ENCODE measurements at regions not wholly inside any gene's neighbourhood (a gene's known extent, or its start where the extent isn't known, plus 50 kb on each side); places are given as distances from the start of the nearest gene placed in this dataset.

DNA sequence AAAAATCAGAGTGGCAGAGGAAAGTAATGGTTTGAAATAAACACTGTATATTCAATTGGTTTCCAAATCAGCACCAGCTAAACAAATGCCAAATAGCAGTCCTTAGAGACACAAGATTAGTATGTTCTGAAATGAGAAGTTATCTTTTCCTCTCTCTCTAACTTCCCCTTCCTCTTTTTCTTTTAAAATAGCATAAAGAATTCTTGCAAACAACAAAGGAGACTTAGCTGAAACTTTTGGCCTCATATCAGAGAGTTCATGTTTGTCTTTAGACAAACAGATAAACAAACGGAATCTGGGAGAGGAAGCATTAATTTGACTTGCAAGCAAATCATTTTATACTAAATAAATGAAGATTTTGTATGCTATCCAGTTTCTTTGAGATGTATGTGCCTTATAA is 399.0 kb downstream of the GBA3 start:
- Histone ChIP-seq H3K4me3 (ENCODE audit: low read length) (no peak overlapping the region), H3K4me1 (ENCODE audit: insufficient read depth, low read length) (peaks cover 3% of the 10 kb centered on the region), H3F3A (ENCODE audit: low read length, unreplicated experiment) (no peaks in the 10 kb centered on the region), H3K27me3 (ENCODE audit: low read length) (no peaks in the 10 kb centered on the region), H3K36me3 (ENCODE audit: low read depth, low read length) (no peaks in the 10 kb centered on the region), H3K9me2 (replicated peaks; ENCODE audit: low read length) (no peaks in the 10 kb centered on the region), H2AFZ (ENCODE audit: low read length) (no peak overlapping the region), H4K20me1 (ENCODE audit: low read length) (no peaks in the 10 kb centered on the region), H3K79me2 (ENCODE audit: low read length) (no peaks in the 10 kb centered on the region), H3K9me3 (ENCODE audit: low read length) (peaks cover 9% of the 10 kb centered on the region), H3K4me2 (ENCODE audit: low read length) (no peak overlapping the region), H3K9ac (ENCODE audit: low read length) (no peak overlapping the region), H3K27ac (ENCODE audit: low read length) (no peak overlapping the region)
- DNase-seq (no peak), ATAC-seq (no peak)
- TF ChIP-seq EZH2 (IDR thresholded peaks at IDR 0.05; ENCODE audit: low read length, unreplicated experiment) (no peak), EZH2phosphoT487 (IDR thresholded peaks at IDR 0.05; ENCODE audit: borderline replicate concordance, low read length) (no peak)
- TF ChIP-seq, protein P1, sequence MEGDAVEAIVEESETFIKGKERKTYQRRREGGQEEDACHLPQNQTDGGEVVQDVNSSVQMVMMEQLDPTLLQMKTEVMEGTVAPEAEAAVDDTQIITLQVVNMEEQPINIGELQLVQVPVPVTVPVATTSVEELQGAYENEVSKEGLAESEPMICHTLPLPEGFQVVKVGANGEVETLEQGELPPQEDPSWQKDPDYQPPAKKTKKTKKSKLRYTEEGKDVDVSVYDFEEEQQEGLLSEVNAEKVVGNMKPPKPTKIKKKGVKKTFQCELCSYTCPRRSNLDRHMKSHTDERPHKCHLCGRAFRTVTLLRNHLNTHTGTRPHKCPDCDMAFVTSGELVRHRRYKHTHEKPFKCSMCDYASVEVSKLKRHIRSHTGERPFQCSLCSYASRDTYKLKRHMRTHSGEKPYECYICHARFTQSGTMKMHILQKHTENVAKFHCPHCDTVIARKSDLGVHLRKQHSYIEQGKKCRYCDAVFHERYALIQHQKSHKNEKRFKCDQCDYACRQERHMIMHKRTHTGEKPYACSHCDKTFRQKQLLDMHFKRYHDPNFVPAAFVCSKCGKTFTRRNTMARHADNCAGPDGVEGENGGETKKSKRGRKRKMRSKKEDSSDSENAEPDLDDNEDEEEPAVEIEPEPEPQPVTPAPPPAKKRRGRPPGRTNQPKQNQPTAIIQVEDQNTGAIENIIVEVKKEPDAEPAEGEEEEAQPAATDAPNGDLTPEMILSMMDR (conservative IDR thresholded peaks at IDR 0.05; ENCODE audit: low read depth, low read length), result no peak
- POLR2A ChIA-PET (ENCODE audit: unreplicated experiment), result no interaction called here
- CTCF ChIA-PET, result no interaction called here
- no TSS peak for BruUV-seq (replicated peaks)
- intact Hi-C loops (cut with micrococcal nuclease), result no loop called here

DNA sequence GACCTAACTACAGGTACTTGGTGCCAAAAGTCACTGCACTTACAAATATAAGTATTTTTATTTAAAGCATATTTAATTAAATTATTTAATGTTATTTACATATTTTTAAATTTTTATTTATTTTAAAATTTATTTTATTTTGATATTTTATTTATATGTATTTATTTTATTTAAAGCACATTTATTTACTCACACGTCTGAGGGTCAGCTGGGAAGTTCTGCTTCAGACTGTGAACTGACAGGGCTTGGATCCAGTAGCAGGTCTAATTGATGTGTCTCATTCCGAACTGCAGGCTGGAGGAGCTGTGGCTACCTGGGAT is 392.5 kb downstream of the GBA3 start:
- Histone ChIP-seq H3K9me2 (replicated peaks; ENCODE audit: low read length) (no peaks in the 10 kb centered on the region), H4K20me1 (ENCODE audit: low read length) (no peaks in the 10 kb centered on the region), H3K9me3 (ENCODE audit: low read length) (no peaks in the 10 kb centered on the region), H3K36me3 (ENCODE audit: low read depth, low read length) (no peaks in the 10 kb centered on the region), H3K79me2 (ENCODE audit: low read length) (no peaks in the 10 kb centered on the region), H3K27ac (ENCODE audit: low read length) (no peak overlapping the region), H3K4me1 (ENCODE audit: insufficient read depth, low read length) (peaks cover 18% of the 10 kb centered on the region), H3K27me3 (ENCODE audit: low read length) (no peaks in the 10 kb centered on the region), H3F3A (ENCODE audit: low read length, unreplicated experiment) (peaks cover 5% of the 10 kb centered on the region), H2AFZ (ENCODE audit: low read length) (no peak overlapping the region), H3K9ac (ENCODE audit: low read length) (no peak overlapping the region), H3K4me3 (ENCODE audit: low read length) (no peak overlapping the region), H3K4me2 (ENCODE audit: low read length) (no peak overlapping the region)
- no peak for ATAC-seq
- no TSS peak for BruUV-seq (replicated peaks)
- intact Hi-C loops (cut with micrococcal nuclease), result loop anchor here (2.0 kb wide), 1 partner anchor 122 kb away; no protein-coding TSS in a partner anchor
- POLR2A ChIA-PET (ENCODE audit: unreplicated experiment), result no interaction called here
- CTCF ChIA-PET, result no interaction called here
- DNase-seq, result no peak
- TF ChIP-seq EZH2 (IDR thresholded peaks at IDR 0.05; ENCODE audit: low read length, unreplicated experiment) (no peak), EZH2phosphoT487 (IDR thresholded peaks at IDR 0.05; ENCODE audit: borderline replicate concordance, low read length) (no peak)
- TF ChIP-seq, protein P1 (conservative IDR thresholded peaks at IDR 0.05; ENCODE audit: low read depth, low read length), result no peak

DNA sequence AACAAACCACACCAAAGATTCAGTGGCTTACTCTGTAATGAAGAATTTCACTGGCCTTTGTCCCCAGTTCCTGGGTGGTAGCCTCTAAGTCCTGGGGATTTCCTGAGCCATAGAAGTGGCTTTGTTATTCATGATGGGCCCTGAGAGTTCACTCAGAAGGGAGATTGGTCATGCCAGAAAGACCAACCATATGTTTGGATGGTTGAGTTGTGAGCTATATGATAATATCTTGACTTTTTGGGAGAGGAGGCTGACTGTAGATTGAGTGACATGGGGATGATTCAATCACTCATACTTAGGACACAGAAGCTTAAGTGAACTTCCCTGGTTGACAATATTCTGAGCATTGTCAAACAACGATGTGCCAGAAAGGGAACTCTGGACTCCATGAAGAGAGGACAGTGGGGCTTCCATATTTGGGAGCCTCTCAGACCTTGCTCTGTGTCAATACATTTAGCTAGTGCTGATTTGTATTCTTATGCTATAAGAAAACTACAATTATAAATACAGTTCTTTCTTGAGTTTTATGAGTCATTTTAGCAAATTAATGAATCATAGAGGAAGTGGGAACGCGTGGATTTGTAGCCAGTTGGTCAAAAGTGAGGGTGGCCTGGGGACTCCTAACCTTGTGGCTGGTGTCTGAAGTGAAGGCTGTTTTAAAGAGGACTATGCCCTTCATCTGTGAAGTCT is 392.0 kb downstream of the GBA3 start:
- POLR2A ChIA-PET (ENCODE audit: unreplicated experiment), result no interaction called here
- peak overlapping the region; percentile 81 for H3K27ac ChIP-seq (ENCODE audit: low read length)
- no TSS peak for BruUV-seq (replicated peaks)
- peaks cover 18% of the 10 kb centered on the region for H3K4me1 ChIP-seq (ENCODE audit: insufficient read depth, low read length)
- H3K4me2 ChIP-seq (ENCODE audit: low read length), result peak overlapping the region; percentile 54
- H3K9ac ChIP-seq (ENCODE audit: low read length), result no peak overlapping the region; the same call in 1 of the 2 replicates
- peak overlapping the region; percentile 66; the same call in 1 of the 2 replicates for H2AFZ ChIP-seq (ENCODE audit: low read length)
- no peak overlapping the region for H3K4me3 ChIP-seq (ENCODE audit: low read length)
- DNase-seq, result peak; percentile 67
- H4K20me1 ChIP-seq (ENCODE audit: low read length), result no peaks in the 10 kb centered on the region
- no peaks in the 10 kb centered on the region for H3K27me3 ChIP-seq (ENCODE audit: low read length)
- H3K79me2 ChIP-seq (ENCODE audit: low read length), result no peaks in the 10 kb centered on the region
- H3K9me3 ChIP-seq (ENCODE audit: low read length), result no peaks in the 10 kb centered on the region
- no peaks in the 10 kb centered on the region for H3K9me2 ChIP-seq (replicated peaks; ENCODE audit: low read length)
- peak; percentile 92 for ATAC-seq
- TF ChIP-seq EZH2 (IDR thresholded peaks at IDR 0.05; ENCODE audit: low read length, unreplicated experiment), result no peak
- no peak for TF ChIP-seq EZH2phosphoT487 (IDR thresholded peaks at IDR 0.05; ENCODE audit: borderline replicate concordance, low read length)
- TF ChIP-seq, protein P1 (conservative IDR thresholded peaks at IDR 0.05; ENCODE audit: low read depth, low read length), result no peak
- H3F3A ChIP-seq (ENCODE audit: low read length, unreplicated experiment), result peaks cover 5% of the 10 kb centered on the region
- intact Hi-C loops (cut with micrococcal nuclease), result loop anchor here (2.0 kb wide), 1 partner anchor 122 kb away; no protein-coding TSS in a partner anchor
- CTCF ChIA-PET, result no interaction called here
- H3K36me3 ChIP-seq (ENCODE audit: low read depth, low read length), result no peaks in the 10 kb centered on the region

Measured in PC-3 (cell line).